HEK293T (cell line): ENCODE measurements at regions not wholly inside any gene's neighbourhood (a gene's known extent, or its start where the extent isn't known, plus 50 kb on each side); places are given as distances from the start of the nearest gene placed in this dataset.

Experiments
- ARNT ChIP-seq: fragments of 450-650 bp; IDR thresholded peaks from 2 replicates; pipeline ENCODE4 v1.6.1; 2017; ENCODE audit warnings: mild to moderate bottlenecking
- BHLHE40 ChIP-seq: fragments of 450-650 bp; IDR thresholded peaks from 2 replicates; pipeline ENCODE4 v1.6.1; 2016; ENCODE audit warnings: mild to moderate bottlenecking, moderate library complexity, borderline replicate concordance
- ELF4 ChIP-seq: fragments of 450-650 bp; IDR thresholded peaks from 2 replicates; pipeline ENCODE4 v1.6.1; 2017; ENCODE audit warnings: antibody characterized with exemption
- FOXA1 ChIP-seq: fragments of 450-650 bp; IDR thresholded peaks from 2 replicates; pipeline ENCODE4 v1.6.1; 2016; ENCODE audit warnings: mild to moderate bottlenecking
- FOXM1 ChIP-seq: fragments of 450-650 bp; IDR thresholded peaks from 2 replicates; pipeline ENCODE4 v1.6.1; 2017; ENCODE audit warnings: mild to moderate bottlenecking, borderline replicate concordance
- LEF1 ChIP-seq: fragments of 450-650 bp; IDR thresholded peaks from 2 replicates; pipeline ENCODE4 v1.6.1; 2017; ENCODE audit warnings: mild to moderate bottlenecking, borderline replicate concordance
- SP1 ChIP-seq: fragments of 450-650 bp; IDR thresholded peaks from 2 replicates; pipeline ENCODE4 v1.6.1; 2017
- SUZ12 ChIP-seq: fragments of 450-650 bp; IDR thresholded peaks from 2 replicates; pipeline ENCODE4 v1.6.1; 2016; ENCODE audit warnings: mild to moderate bottlenecking
- ZNF384 ChIP-seq: fragments of 450-650 bp; IDR thresholded peaks from 2 replicates; pipeline ENCODE4 v1.6.1; 2016

- TF ChIP-seq SP1 (no peak), ELF4 (no peak), LEF1 (no peak), ZNF384 (no peak), FOXA1 (no peak), SUZ12 (no peak), FOXM1 (no peak), ARNT (no peak), BHLHE40 (no peak)
Observed at GRCh38 chrX:142733327-142733726, 292.4 kb upstream of the SPANXN4 start.
